ENCODE measurements at regions not wholly inside any gene's neighbourhood (a gene's known extent, or its start where the extent isn't known, plus 50 kb on each side); places are given as distances from the start of the nearest gene placed in this dataset.

DNA sequence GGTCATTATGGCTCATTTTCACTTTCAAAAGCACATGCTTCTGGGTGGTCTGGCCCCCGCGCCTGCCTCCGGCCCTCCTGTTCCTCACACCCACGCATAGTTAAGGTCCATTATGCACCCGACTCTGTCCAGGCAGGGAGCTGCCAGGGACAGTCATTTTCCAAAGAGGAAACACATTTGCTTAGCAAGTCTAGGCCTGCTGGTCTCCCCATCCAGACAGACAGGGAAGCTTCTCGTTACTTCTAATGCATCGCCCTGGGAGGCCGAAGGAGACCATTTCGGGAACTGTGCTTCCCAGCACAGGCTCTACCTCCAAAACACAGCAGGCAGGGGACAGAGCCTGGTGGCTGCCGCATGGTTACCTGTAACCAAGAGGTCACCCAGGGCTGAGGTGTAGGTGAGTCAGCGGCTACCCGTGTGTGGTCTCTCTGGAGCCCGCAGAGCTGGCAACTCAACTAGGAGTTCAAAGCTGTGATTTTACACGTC, 87.1 kb upstream of the SHANK2 start:
- Histone ChIP-seq H3K27ac (ENCODE audit: low read length) (no peak overlapping the region), H3K36me3 (ENCODE audit: control insufficient read depth in 1 of 2, insufficient read depth in 2 of 2, low read length in 2 of 2) (no peaks in the 10 kb centered on the region), H3K4me1 (ENCODE audit: control insufficient read depth in 1 of 2, insufficient read depth in 2 of 2, low read length in 2 of 2) (peaks cover 0 to 9% of the 10 kb centered on the region in 2 donors), H3K27me3 (ENCODE audit: low read depth, low read length) (no peaks in the 10 kb centered on the region), H3K4me3 (ENCODE audit: low read depth in 1 of 2, low read length in 2 of 2) (peak overlapping the region in 1 of 2 donors; percentile 42), H3K9me3 (ENCODE audit: control insufficient read depth in 1 of 2, low read length in 2 of 2) (no peaks in the 10 kb centered on the region)

- no peak overlapping the region for H3K27ac ChIP-seq (ENCODE audit: low read length)
- H3K9me3 ChIP-seq (ENCODE audit: control insufficient read depth in 1 of 2, low read length in 2 of 2): no peaks in the 10 kb centered on the region
- peaks cover 0 to 9% of the 10 kb centered on the region in 2 donors for H3K4me1 ChIP-seq (ENCODE audit: control insufficient read depth in 1 of 2, insufficient read depth in 2 of 2, low read length in 2 of 2)
- H3K4me3 ChIP-seq (ENCODE audit: low read depth in 1 of 2, low read length in 2 of 2): peak overlapping the region in 1 of 2 donors; percentile 42
- H3K27me3 ChIP-seq (ENCODE audit: low read depth, low read length): no peaks in the 10 kb centered on the region
- no peaks in the 10 kb centered on the region for H3K36me3 ChIP-seq (ENCODE audit: control insufficient read depth in 1 of 2, insufficient read depth in 2 of 2, low read length in 2 of 2)
These were observed 86.5 kb upstream of the SHANK2 start for GRCh38 chr11:71338801-71339395.

DNA sequence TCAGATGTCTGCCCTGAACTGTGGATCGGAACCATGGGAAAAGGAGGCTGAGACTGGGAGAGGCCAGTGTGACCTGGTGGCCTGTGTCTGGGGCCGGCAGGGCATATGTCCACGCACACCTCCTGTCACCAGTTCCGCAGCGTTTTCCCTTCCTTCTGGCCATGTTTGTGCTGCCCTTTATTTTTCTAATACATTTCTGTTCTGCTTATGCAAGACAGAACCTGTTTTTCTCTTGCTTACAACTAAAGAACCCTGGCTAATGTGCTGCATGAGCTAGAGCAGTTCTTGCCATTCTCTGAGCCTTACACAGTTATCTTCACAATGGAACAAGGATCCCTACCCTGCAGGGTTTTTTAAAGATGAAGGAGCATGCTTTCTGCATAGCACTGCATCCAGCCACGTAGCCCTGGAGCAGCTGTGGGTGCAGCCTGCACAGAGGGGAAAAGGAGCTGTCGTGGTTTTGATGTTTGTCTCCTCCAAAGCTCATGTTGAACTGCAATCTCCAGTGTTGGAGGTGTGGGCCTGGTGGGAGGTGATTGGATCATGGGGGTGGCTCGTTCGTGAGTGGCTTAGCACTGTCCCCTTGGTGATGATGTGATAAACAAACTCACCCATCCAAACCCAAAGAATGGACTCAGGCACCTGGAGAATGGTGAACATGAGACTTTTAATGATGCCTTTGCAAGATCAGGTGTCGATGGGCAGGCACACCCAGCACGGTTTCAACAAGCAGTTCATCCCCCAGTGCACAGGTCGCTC, 84.8 kb upstream of the SHANK2 start:
- H3K36me3 ChIP-seq (ENCODE audit: control insufficient read depth in 1 of 2, insufficient read depth in 2 of 2, low read length in 2 of 2): no peaks in the 10 kb centered on the region
- no peak overlapping the region for H3K4me3 ChIP-seq (ENCODE audit: low read depth in 1 of 2, low read length in 2 of 2)
- H3K27ac ChIP-seq (ENCODE audit: low read length): no peak overlapping the region
- H3K27me3 ChIP-seq (ENCODE audit: low read depth, low read length): no peaks in the 10 kb centered on the region
- H3K9me3 ChIP-seq (ENCODE audit: control insufficient read depth in 1 of 2, low read length in 2 of 2): no peaks in the 10 kb centered on the region
- peaks cover 0 to 9% of the 10 kb centered on the region in 2 donors for H3K4me1 ChIP-seq (ENCODE audit: control insufficient read depth in 1 of 2, insufficient read depth in 2 of 2, low read length in 2 of 2)

GRCh38 chr11:71336176-71336995, 84.0 kb upstream of the SHANK2 start:
- H3K27me3 ChIP-seq (ENCODE audit: low read depth, low read length): no peaks in the 10 kb centered on the region
- peaks cover 0 to 9% of the 10 kb centered on the region in 2 donors for H3K4me1 ChIP-seq (ENCODE audit: control insufficient read depth in 1 of 2, insufficient read depth in 2 of 2, low read length in 2 of 2)

DNA sequence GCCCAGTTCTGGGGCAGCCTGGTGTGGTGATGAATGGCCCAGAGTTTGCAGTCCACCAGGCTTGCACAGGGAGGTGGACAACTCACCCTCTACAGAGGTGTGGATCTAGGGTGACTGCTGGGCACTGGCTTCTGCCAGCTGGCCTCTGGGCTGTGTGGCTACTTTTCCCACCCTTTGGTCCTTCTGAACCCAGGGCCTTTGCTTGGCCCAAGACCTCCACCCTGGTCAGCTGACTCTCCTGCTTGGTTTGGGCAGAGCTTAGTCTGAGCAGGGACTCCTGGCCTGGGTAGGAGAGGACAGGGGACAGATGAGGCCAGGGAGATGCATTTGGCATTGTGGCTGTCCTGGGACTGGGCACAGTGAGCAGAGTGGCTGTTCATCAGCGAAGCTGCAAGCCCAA, 83.0 kb upstream of the SHANK2 start:
- H3K27me3 ChIP-seq (ENCODE audit: low read depth, low read length): no peaks in the 10 kb centered on the region
- H3K36me3 ChIP-seq (ENCODE audit: control insufficient read depth in 1 of 2, insufficient read depth in 2 of 2, low read length in 2 of 2): no peaks in the 10 kb centered on the region
- H3K4me3 ChIP-seq (ENCODE audit: low read depth in 1 of 2, low read length in 2 of 2): no peak overlapping the region
- no peak overlapping the region for H3K27ac ChIP-seq (ENCODE audit: low read length)
- peaks cover 0 to 9% of the 10 kb centered on the region in 2 donors for H3K4me1 ChIP-seq (ENCODE audit: control insufficient read depth in 1 of 2, insufficient read depth in 2 of 2, low read length in 2 of 2)
- H3K9me3 ChIP-seq (ENCODE audit: control insufficient read depth in 1 of 2, low read length in 2 of 2): no peaks in the 10 kb centered on the region

More at GRCh38 chr11:71336176-71336995, 84.0 kb upstream of the SHANK2 start:
- Histone ChIP-seq H3K27ac (ENCODE audit: low read length) (no peak overlapping the region), H3K9me3 (ENCODE audit: control insufficient read depth in 1 of 2, low read length in 2 of 2) (no peaks in the 10 kb centered on the region), H3K4me3 (ENCODE audit: low read depth in 1 of 2, low read length in 2 of 2) (no peak overlapping the region), H3K36me3 (ENCODE audit: control insufficient read depth in 1 of 2, insufficient read depth in 2 of 2, low read length in 2 of 2) (no peaks in the 10 kb centered on the region)

DNA sequence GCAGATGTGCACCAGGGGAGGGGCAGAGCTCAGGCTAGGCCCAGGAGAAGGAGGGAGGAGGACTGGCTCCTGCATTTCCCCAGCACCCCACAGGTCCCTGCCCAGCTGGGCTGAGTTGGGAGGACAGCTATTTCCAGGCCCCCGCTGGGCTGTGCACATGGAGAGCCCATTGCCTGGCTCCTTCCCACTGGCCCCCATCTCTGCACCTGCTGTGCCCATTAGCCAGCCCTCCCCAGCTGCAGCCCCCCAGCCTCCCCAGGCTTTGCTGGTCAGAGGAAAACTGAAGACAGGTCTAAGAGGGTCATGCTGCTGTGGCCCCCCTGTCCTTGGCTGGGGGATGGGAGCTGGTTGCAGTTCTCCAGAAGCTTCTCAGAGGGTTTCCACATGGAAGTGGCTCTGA, 81.8 kb upstream of the SHANK2 start:
- H3K27ac ChIP-seq (ENCODE audit: low read length): no peak overlapping the region
- no peak overlapping the region for H3K4me3 ChIP-seq (ENCODE audit: low read depth in 1 of 2, low read length in 2 of 2)
- H3K9me3 ChIP-seq (ENCODE audit: control insufficient read depth in 1 of 2, low read length in 2 of 2): no peaks in the 10 kb centered on the region
- peaks cover 0 to 4% of the 10 kb centered on the region in 2 donors for H3K4me1 ChIP-seq (ENCODE audit: control insufficient read depth in 1 of 2, insufficient read depth in 2 of 2, low read length in 2 of 2)
- no peaks in the 10 kb centered on the region for H3K36me3 ChIP-seq (ENCODE audit: control insufficient read depth in 1 of 2, insufficient read depth in 2 of 2, low read length in 2 of 2)
- H3K27me3 ChIP-seq (ENCODE audit: low read depth, low read length): no peaks in the 10 kb centered on the region

- Histone ChIP-seq H3K4me3 (ENCODE audit: low read depth in 1 of 2, low read length in 2 of 2) (no peak overlapping the region), H3K27me3 (ENCODE audit: low read depth, low read length) (no peaks in the 10 kb centered on the region), H3K27ac (ENCODE audit: low read length) (no peak overlapping the region), H3K4me1 (ENCODE audit: control insufficient read depth in 1 of 2, insufficient read depth in 2 of 2, low read length in 2 of 2) (no peaks in the 10 kb centered on the region), H3K36me3 (ENCODE audit: control insufficient read depth in 1 of 2, insufficient read depth in 2 of 2, low read length in 2 of 2) (no peaks in the 10 kb centered on the region), H3K9me3 (ENCODE audit: control insufficient read depth in 1 of 2, low read length in 2 of 2) (no peaks in the 10 kb centered on the region)
These were observed 81.1 kb upstream of the SHANK2 start for GRCh38 chr11:71333473-71333872.

DNA sequence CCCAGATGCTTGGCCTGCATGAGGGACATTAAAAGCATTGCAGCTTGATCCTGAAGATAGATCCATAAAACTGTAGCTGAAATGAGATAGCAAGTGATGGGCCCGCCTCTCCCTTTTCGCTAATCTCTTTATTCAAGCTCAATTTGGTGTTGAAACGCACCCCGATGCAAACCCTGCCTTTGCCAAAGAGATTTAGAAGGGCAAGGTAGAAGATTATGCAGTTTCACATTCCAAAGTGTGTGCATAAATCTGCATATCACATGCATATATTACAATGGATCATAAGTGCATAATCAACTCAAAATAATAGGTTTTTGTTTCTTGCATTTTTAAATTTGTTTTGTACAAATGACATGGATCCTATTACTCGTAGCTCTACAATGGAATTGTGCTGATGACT, 80.1 kb upstream of the SHANK2 start:
- Histone ChIP-seq H3K4me3 (ENCODE audit: low read depth in 1 of 2, low read length in 2 of 2) (no peak overlapping the region), H3K27me3 (ENCODE audit: low read depth, low read length) (no peaks in the 10 kb centered on the region), H3K4me1 (ENCODE audit: control insufficient read depth in 1 of 2, insufficient read depth in 2 of 2, low read length in 2 of 2) (no peaks in the 10 kb centered on the region), H3K36me3 (ENCODE audit: control insufficient read depth in 1 of 2, insufficient read depth in 2 of 2, low read length in 2 of 2) (no peaks in the 10 kb centered on the region), H3K9me3 (ENCODE audit: control insufficient read depth in 1 of 2, low read length in 2 of 2) (no peaks in the 10 kb centered on the region), H3K27ac (ENCODE audit: low read length) (no peak overlapping the region)

GRCh38 chr11:71332046-71332445, 79.7 kb upstream of the SHANK2 start:
- no peaks in the 10 kb centered on the region for H3K4me1 ChIP-seq (ENCODE audit: control insufficient read depth in 1 of 2, insufficient read depth in 2 of 2, low read length in 2 of 2)
- no peaks in the 10 kb centered on the region for H3K36me3 ChIP-seq (ENCODE audit: control insufficient read depth in 1 of 2, insufficient read depth in 2 of 2, low read length in 2 of 2)
- H3K27me3 ChIP-seq (ENCODE audit: low read depth, low read length): no peaks in the 10 kb centered on the region
- H3K9me3 ChIP-seq (ENCODE audit: control insufficient read depth in 1 of 2, low read length in 2 of 2): no peaks in the 10 kb centered on the region
- no peak overlapping the region for H3K4me3 ChIP-seq (ENCODE audit: low read depth in 1 of 2, low read length in 2 of 2)
- no peak overlapping the region for H3K27ac ChIP-seq (ENCODE audit: low read length)

GRCh38 chr11:71331631-71332030, 79.3 kb upstream of the SHANK2 start:
- no peaks in the 10 kb centered on the region for H3K27me3 ChIP-seq (ENCODE audit: low read depth, low read length)
- H3K27ac ChIP-seq (ENCODE audit: low read length): no peak overlapping the region
- H3K4me3 ChIP-seq (ENCODE audit: low read depth in 1 of 2, low read length in 2 of 2): no peak overlapping the region
- no peaks in the 10 kb centered on the region for H3K4me1 ChIP-seq (ENCODE audit: control insufficient read depth in 1 of 2, insufficient read depth in 2 of 2, low read length in 2 of 2)
- no peaks in the 10 kb centered on the region for H3K9me3 ChIP-seq (ENCODE audit: control insufficient read depth in 1 of 2, low read length in 2 of 2)
- no peaks in the 10 kb centered on the region for H3K36me3 ChIP-seq (ENCODE audit: control insufficient read depth in 1 of 2, insufficient read depth in 2 of 2, low read length in 2 of 2)

DNA sequence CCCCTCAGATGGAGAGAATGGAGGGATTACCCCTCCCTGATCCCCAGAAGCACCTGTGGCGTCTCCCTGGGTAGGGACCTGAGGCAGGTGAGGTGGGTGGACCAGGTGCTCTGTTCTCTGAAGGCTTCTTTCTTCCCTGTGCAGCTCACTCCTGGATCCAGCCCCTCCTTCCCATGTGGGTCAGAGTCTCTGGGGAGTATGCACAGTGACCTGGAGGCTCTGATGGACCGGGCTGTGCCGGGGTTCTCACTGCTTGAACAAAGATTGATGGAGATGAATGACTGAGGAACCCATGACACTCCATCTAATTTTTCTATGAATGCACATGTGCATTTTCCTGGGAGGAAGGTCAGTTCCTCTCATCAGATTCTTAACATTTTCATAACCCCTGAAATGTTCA, 78.6 kb upstream of the SHANK2 start:
- no peaks in the 10 kb centered on the region for H3K36me3 ChIP-seq (ENCODE audit: control insufficient read depth in 1 of 2, insufficient read depth in 2 of 2, low read length in 2 of 2)
- no peaks in the 10 kb centered on the region for H3K9me3 ChIP-seq (ENCODE audit: control insufficient read depth in 1 of 2, low read length in 2 of 2)
- H3K4me1 ChIP-seq (ENCODE audit: control insufficient read depth in 1 of 2, insufficient read depth in 2 of 2, low read length in 2 of 2): no peaks in the 10 kb centered on the region
- no peak overlapping the region for H3K27ac ChIP-seq (ENCODE audit: low read length)
- no peak overlapping the region for H3K4me3 ChIP-seq (ENCODE audit: low read depth in 1 of 2, low read length in 2 of 2)
- no peaks in the 10 kb centered on the region for H3K27me3 ChIP-seq (ENCODE audit: low read depth, low read length)
